MM.1S (cell line): ENCODE measurements at regions not wholly inside any gene's neighbourhood (a gene's known extent, or its start where the extent isn't known, plus 50 kb on each side); places are given as distances from the start of the nearest gene placed in this dataset.

Experiments used
- DNase-seq: peaks from one replicate; pipeline ENCODE4 v3.0.0-alpha.2; 2015
- H2AFZ ChIP-seq: fragments of 300-600 bp; sonication (generic); 2 replicates; pipeline ENCODE4 v1.6.0; 2016; ENCODE audit warnings: antibody characterized with exemption, low read length
- H3F3A ChIP-seq: fragments of 300-600 bp; sonication (generic); 2 replicates; pipeline ENCODE4 v1.6.1; 2016; ENCODE audit warnings: mild to moderate bottlenecking, antibody characterized with exemption, low read length, moderate library complexity, mixed read lengths; ENCODE audit not compliant: insufficient read depth
- H3K27ac ChIP-seq: fragments of 300-600 bp; sonication (generic); 2 replicates; pipeline ENCODE4 v1.5.1; 2016; ENCODE audit warnings: mild to moderate bottlenecking, low read length
- H3K27me3 ChIP-seq: fragments of 300-600 bp; sonication (generic); replicated peaks from 2 replicates; pipeline ENCODE4 v1.6.0; 2016; ENCODE audit warnings: low read length; ENCODE audit not compliant: insufficient read depth
- H3K36me3 ChIP-seq: fragments of 300-600 bp; sonication (generic); replicated peaks from 2 replicates; pipeline ENCODE4 v1.6.1; 2016; ENCODE audit warnings: mild to moderate bottlenecking, low read length, mixed read lengths; ENCODE audit not compliant: insufficient read depth
- H3K4me1 ChIP-seq: fragments of 300-600 bp; sonication (generic); 2 replicates; pipeline ENCODE4 v1.6.1; 2016; ENCODE audit warnings: low read length, mixed read lengths
- H3K4me2 ChIP-seq: fragments of 300-600 bp; sonication (generic); 2 replicates; pipeline ENCODE4 v1.6.0; 2016; ENCODE audit warnings: low read depth, low read length
- H3K4me3 ChIP-seq: fragments of 300-600 bp; sonication (generic); 2 replicates; pipeline ENCODE4 v1.5.1; 2016; ENCODE audit warnings: low read length, mixed read lengths
- H3K79me2 ChIP-seq: fragments of 300-600 bp; sonication (generic); 2 replicates; pipeline ENCODE4 v1.6.1; 2016; ENCODE audit warnings: mixed run types, low read length, mixed read lengths
- H3K9ac ChIP-seq: fragments of 300-600 bp; sonication (generic); 2 replicates; pipeline ENCODE4 v1.6.1; 2016; ENCODE audit warnings: low read length, mixed read lengths
- H3K9me2 ChIP-seq: fragments of 300-600 bp; sonication (generic); replicated peaks from 2 replicates; pipeline ENCODE4 v1.6.1; 2016; ENCODE audit warnings: mild to moderate bottlenecking, low read length, mixed read lengths; ENCODE audit not compliant: insufficient read depth
- H3K9me3 ChIP-seq: fragments of 300-600 bp; sonication (generic); replicated peaks from 2 replicates; pipeline ENCODE4 v1.6.1; 2016; ENCODE audit warnings: mild to moderate bottlenecking, low read length, mixed read lengths; ENCODE audit not compliant: insufficient read depth
- H4K20me1 ChIP-seq: fragments of 300-600 bp; sonication (generic); 2 replicates; pipeline ENCODE4 v1.6.1; 2016; ENCODE audit warnings: mild to moderate bottlenecking, low read length, moderate library complexity, mixed read lengths; ENCODE audit not compliant: insufficient read depth
- CTCF ChIP-seq: fragments of 300-600 bp; sonication (generic); IDR thresholded peaks from 2 replicates; pipeline ENCODE4 v1.5.1; 2016; ENCODE audit warnings: antibody characterized with exemption, low read length, mixed read lengths
- EZH2 ChIP-seq: fragments of 300-600 bp; sonication (generic); optimal IDR thresholded peaks from 2 replicates; pipeline ENCODE3; 2017; ENCODE audit warnings: low read depth, mild to moderate bottlenecking, antibody characterized with exemption, low read length, mixed read lengths
- EZH2phosphoT487 ChIP-seq: fragments of 300-600 bp; sonication (generic); IDR thresholded peaks from 2 replicates; pipeline ENCODE4 v1.6.1; 2018; ENCODE audit warnings: antibody characterized with exemption, low read length

- Histone ChIP-seq H3K4me2 (no peak overlapping the region), H3K36me3 (no peaks in the 10 kb centered on the region), H3K9me2 (no peaks in the 10 kb centered on the region), H3K9ac (no peak overlapping the region), H3K79me2 (no peaks in the 10 kb centered on the region), H3K9me3 (no peaks in the 10 kb centered on the region), H4K20me1 (no peaks in the 10 kb centered on the region), H3F3A (no peaks in the 10 kb centered on the region), H3K27ac (no peak overlapping the region), H3K27me3 (no peaks in the 10 kb centered on the region), H3K4me1 (no peaks in the 10 kb centered on the region), H3K4me3 (no peak overlapping the region; the same call in 1 of the 2 replicates), H2AFZ (0 out of 2 replicates have a peak overlapping the region, but pooled peaks have one; percentile 9)
- TF ChIP-seq CTCF (peak; percentile 17; the same call in 1 of the 2 replicates), EZH2phosphoT487 (no peak)
- peak; percentile 29 for DNase-seq
These were observed 702.5 kb downstream of the ARAP2 start for GRCh38 chr4:35541888-35542213.

GRCh38 chr4:35548921-35549320, 695.4 kb downstream of the ARAP2 start:
- Histone ChIP-seq H3K4me3 (no peak overlapping the region), H3K9me2 (no peaks in the 10 kb centered on the region), H3K27ac (no peak overlapping the region), H3K4me2 (no peak overlapping the region), H3K4me1 (no peaks in the 10 kb centered on the region), H2AFZ (no peak overlapping the region), H3K9me3 (no peaks in the 10 kb centered on the region), H4K20me1 (no peaks in the 10 kb centered on the region), H3F3A (no peaks in the 10 kb centered on the region), H3K9ac (no peak overlapping the region), H3K79me2 (no peaks in the 10 kb centered on the region), H3K36me3 (no peaks in the 10 kb centered on the region), H3K27me3 (no peaks in the 10 kb centered on the region)
- TF ChIP-seq CTCF (no peak), EZH2 (no peak), EZH2phosphoT487 (no peak)
- no peak for DNase-seq

- Histone ChIP-seq H4K20me1 (no peaks in the 10 kb centered on the region), H3K79me2 (no peaks in the 10 kb centered on the region), H3K4me2 (no peak overlapping the region), H3K9me3 (no peaks in the 10 kb centered on the region), H3K4me3 (no peak overlapping the region), H3K27ac (no peak overlapping the region), H3K27me3 (no peaks in the 10 kb centered on the region), H2AFZ (no peak overlapping the region), H3K4me1 (no peaks in the 10 kb centered on the region), H3F3A (no peaks in the 10 kb centered on the region), H3K9me2 (no peaks in the 10 kb centered on the region), H3K36me3 (no peaks in the 10 kb centered on the region), H3K9ac (no peak overlapping the region)
- no peak for DNase-seq
- TF ChIP-seq EZH2, result no peak
- no peak for TF ChIP-seq CTCF
- TF ChIP-seq EZH2phosphoT487, result no peak
These were observed 687.9 kb downstream of the ARAP2 start for GRCh38 chr4:35556387-35556786.
